Hepatocyte (in vitro differentiated cells): ENCODE measurements at regions not wholly inside any gene's neighbourhood (a gene's known extent, or its start where the extent isn't known, plus 50 kb on each side); places are given as distances from the start of the nearest gene placed in this dataset.

Experiments used
- EZH2 ChIP-seq: fragments of 200-600 bp; sonication (generic); IDR thresholded peaks from 2 replicates; pipeline ENCODE4 v1.6.1; 2016; ENCODE audit warnings: antibody characterized with exemption, mild to moderate bottlenecking, borderline replicate concordance
- EZH2phosphoT487 ChIP-seq: fragments of 200-600 bp; sonication (generic); IDR thresholded peaks from one replicate; pipeline ENCODE4 v1.6.1; 2018; ENCODE audit warnings: antibody characterized with exemption, mild to moderate bottlenecking, low read depth, moderate library complexity; ENCODE audit not compliant: unreplicated experiment, severe bottlenecking
- TF ChIP-seq, protein P1 (sequence below): fragments of 200-600 bp; sonication (generic); IDR thresholded peaks from 2 replicates; pipeline ENCODE4 v1.5.1; 2016; ENCODE audit warnings: antibody characterized with exemption, mild to moderate bottlenecking; ENCODE audit not compliant: poor library complexity

DNA sequence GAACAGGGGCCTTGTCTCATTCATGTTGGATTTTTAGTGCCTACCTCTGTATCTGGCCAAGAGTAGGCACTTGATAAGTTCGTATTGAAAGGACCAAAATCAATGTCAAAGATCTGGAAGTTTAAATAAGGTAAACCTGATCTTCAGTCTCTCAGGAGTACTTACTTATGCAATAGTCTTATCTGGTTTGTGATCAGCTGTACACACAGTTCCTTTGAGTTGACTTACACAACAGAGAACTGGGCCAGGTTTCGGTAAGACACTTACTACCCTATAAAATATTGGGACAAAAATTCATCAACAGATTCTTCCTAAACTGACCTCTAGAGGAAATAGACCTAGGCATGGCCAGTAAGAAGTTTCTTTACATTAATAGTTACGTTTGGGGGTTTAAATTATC is 113.6 kb upstream of the NXPH2 start:
- TF ChIP-seq, protein P1, sequence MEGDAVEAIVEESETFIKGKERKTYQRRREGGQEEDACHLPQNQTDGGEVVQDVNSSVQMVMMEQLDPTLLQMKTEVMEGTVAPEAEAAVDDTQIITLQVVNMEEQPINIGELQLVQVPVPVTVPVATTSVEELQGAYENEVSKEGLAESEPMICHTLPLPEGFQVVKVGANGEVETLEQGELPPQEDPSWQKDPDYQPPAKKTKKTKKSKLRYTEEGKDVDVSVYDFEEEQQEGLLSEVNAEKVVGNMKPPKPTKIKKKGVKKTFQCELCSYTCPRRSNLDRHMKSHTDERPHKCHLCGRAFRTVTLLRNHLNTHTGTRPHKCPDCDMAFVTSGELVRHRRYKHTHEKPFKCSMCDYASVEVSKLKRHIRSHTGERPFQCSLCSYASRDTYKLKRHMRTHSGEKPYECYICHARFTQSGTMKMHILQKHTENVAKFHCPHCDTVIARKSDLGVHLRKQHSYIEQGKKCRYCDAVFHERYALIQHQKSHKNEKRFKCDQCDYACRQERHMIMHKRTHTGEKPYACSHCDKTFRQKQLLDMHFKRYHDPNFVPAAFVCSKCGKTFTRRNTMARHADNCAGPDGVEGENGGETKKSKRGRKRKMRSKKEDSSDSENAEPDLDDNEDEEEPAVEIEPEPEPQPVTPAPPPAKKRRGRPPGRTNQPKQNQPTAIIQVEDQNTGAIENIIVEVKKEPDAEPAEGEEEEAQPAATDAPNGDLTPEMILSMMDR = no peak
- no peak for TF ChIP-seq EZH2
- no peak for TF ChIP-seq EZH2phosphoT487
